ENCODE measurements at regions not wholly inside any gene's neighbourhood (a gene's known extent, or its start where the extent isn't known, plus 50 kb on each side); places are given as distances from the start of the nearest gene placed in this dataset.

DNA sequence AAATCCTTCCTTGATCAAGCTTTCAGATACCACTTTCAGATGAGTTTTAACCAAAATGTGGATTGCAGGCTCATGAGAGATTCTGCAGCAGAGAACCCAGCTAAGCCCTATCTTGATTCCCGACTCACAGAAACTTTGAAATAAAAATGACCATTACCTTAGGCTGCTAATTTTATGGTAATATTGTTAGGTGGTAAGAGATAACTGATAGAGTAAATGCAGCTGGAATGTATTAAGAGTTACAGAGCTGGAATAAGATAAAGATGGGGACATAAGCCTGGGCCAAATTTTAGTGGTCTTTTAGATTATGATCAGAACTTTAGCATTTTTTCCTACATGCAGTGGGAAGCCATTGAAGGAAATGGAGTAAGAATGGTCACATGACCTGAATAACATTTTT lies 1074.0 kb downstream of the CDH11 start:
- WGBS (ENCODE audit: insufficient coverage, insufficient replicate concordance, low lambda C conversion rate, missing lambda C conversion rate): 0% methylated on average over 1 of the region's 1 CpG
- in situ Hi-C loops (cut with MboI): no loop called here
- ChIA-PET SMC1A (ENCODE audit: uncharacterized antibody, unreplicated experiment) (no interaction called here), RAD21 (ENCODE audit: unreplicated experiment) (no interaction called here), POLR2A (no interaction called here), CTCF (interaction anchor here (0.7 to 0.9 kb wide), 2 partner anchors 401 to 587 kb away, joined by 3 read pairs; no protein-coding TSS in a partner anchor)
- no peaks in the 10 kb centered on the region for H3K79me2 ChIP-seq (ENCODE audit: control insufficient read depth, insufficient read depth, low read length)
- H3K27ac ChIP-seq (ENCODE audit: control insufficient read depth, insufficient read depth): no peak overlapping the region
- H2AFZ ChIP-seq (ENCODE audit: control insufficient read depth, low read depth, low read length): no peak overlapping the region
- no peak overlapping the region for H3K9ac ChIP-seq (ENCODE audit: control insufficient read depth, insufficient read depth, low read length)
- ATAC-seq: no peak
- no peaks in the 10 kb centered on the region for H3K27me3 ChIP-seq (replicated peaks in 1 of 2; ENCODE audit: control insufficient read depth in 2 of 2, insufficient read depth in 2 of 2, low read length in 1 of 2)
- no peak for FAIRE-seq
- intact Hi-C loops (cut with micrococcal nuclease; ENCODE audit: unreplicated experiment): no loop called here
- H3K4me2 ChIP-seq (ENCODE audit: control insufficient read depth, insufficient read depth): no peak overlapping the region
- no peak overlapping the region for H3K4me3 ChIP-seq
- H3K4me1 ChIP-seq (ENCODE audit: control insufficient read depth, insufficient read depth, low read length): no peaks in the 10 kb centered on the region
- no TSS peak for BruUV-seq (replicated peaks)
- no peaks in the 10 kb centered on the region for H4K20me1 ChIP-seq (ENCODE audit: control insufficient read depth, insufficient read depth)
- no peaks in the 10 kb centered on the region for H3K9me3 ChIP-seq (replicated peaks; ENCODE audit: control insufficient read depth, insufficient read depth, low read length)
- DNase-seq (ENCODE audit: low read depth, low spot score): no peak
- no peaks in the 10 kb centered on the region for H3K36me3 ChIP-seq (ENCODE audit: control insufficient read depth in 2 of 2, insufficient read depth in 2 of 2, low read length in 1 of 2)
- TF ChIP-seq NR2C2 (IDR thresholded peaks at IDR 0.05; ENCODE audit: borderline replicate concordance, control insufficient read depth, insufficient read length, low read depth): no peak
- TF ChIP-seq, protein P1, sequence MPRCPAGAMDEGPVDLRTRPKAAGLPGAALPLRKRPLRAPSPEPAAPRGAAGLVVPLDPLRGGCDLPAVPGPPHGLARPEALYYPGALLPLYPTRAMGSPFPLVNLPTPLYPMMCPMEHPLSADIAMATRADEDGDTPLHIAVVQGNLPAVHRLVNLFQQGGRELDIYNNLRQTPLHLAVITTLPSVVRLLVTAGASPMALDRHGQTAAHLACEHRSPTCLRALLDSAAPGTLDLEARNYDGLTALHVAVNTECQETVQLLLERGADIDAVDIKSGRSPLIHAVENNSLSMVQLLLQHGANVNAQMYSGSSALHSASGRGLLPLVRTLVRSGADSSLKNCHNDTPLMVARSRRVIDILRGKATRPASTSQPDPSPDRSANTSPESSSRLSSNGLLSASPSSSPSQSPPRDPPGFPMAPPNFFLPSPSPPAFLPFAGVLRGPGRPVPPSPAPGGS (IDR thresholded peaks at IDR 0.05; ENCODE audit: borderline replicate concordance, insufficient read depth, low read depth, low read length, poor library complexity, severe bottlenecking): no peak
- no peak for TF ChIP-seq TCF12 (IDR thresholded peaks at IDR 0.05; ENCODE audit: low read depth, low read length)
- TF ChIP-seq, protein P2, sequence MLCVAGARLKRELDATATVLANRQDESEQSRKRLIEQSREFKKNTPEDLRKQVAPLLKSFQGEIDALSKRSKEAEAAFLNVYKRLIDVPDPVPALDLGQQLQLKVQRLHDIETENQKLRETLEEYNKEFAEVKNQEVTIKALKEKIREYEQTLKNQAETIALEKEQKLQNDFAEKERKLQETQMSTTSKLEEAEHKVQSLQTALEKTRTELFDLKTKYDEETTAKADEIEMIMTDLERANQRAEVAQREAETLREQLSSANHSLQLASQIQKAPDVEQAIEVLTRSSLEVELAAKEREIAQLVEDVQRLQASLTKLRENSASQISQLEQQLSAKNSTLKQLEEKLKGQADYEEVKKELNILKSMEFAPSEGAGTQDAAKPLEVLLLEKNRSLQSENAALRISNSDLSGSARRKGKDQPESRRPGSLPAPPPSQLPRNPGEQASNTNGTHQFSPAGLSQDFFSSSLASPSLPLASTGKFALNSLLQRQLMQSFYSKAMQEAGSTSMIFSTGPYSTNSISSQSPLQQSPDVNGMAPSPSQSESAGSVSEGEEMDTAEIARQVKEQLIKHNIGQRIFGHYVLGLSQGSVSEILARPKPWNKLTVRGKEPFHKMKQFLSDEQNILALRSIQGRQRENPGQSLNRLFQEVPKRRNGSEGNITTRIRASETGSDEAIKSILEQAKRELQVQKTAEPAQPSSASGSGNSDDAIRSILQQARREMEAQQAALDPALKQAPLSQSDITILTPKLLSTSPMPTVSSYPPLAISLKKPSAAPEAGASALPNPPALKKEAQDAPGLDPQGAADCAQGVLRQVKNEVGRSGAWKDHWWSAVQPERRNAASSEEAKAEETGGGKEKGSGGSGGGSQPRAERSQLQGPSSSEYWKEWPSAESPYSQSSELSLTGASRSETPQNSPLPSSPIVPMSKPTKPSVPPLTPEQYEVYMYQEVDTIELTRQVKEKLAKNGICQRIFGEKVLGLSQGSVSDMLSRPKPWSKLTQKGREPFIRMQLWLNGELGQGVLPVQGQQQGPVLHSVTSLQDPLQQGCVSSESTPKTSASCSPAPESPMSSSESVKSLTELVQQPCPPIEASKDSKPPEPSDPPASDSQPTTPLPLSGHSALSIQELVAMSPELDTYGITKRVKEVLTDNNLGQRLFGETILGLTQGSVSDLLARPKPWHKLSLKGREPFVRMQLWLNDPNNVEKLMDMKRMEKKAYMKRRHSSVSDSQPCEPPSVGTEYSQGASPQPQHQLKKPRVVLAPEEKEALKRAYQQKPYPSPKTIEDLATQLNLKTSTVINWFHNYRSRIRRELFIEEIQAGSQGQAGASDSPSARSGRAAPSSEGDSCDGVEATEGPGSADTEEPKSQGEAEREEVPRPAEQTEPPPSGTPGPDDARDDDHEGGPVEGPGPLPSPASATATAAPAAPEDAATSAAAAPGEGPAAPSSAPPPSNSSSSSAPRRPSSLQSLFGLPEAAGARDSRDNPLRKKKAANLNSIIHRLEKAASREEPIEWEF (IDR thresholded peaks at IDR 0.05; ENCODE audit: insufficient replicate concordance, low read depth, low read length): no peak
- TF ChIP-seq FOXK2 (IDR thresholded peaks at IDR 0.05): no peak
- no peak for TF ChIP-seq SMAD1 (IDR thresholded peaks at IDR 0.05; ENCODE audit: low read depth, partially characterized antibody)
- no peak for TF ChIP-seq LARP7 (IDR thresholded peaks at IDR 0.05)
- TF ChIP-seq, protein P3, sequence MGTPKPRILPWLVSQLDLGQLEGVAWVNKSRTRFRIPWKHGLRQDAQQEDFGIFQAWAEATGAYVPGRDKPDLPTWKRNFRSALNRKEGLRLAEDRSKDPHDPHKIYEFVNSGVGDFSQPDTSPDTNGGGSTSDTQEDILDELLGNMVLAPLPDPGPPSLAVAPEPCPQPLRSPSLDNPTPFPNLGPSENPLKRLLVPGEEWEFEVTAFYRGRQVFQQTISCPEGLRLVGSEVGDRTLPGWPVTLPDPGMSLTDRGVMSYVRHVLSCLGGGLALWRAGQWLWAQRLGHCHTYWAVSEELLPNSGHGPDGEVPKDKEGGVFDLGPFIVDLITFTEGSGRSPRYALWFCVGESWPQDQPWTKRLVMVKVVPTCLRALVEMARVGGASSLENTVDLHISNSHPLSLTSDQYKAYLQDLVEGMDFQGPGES (IDR thresholded peaks at IDR 0.05): no peak
- TF ChIP-seq ZNF384 (IDR thresholded peaks at IDR 0.05; ENCODE audit: borderline replicate concordance, low read depth, low read length): no peak
- TF ChIP-seq, protein P4, sequence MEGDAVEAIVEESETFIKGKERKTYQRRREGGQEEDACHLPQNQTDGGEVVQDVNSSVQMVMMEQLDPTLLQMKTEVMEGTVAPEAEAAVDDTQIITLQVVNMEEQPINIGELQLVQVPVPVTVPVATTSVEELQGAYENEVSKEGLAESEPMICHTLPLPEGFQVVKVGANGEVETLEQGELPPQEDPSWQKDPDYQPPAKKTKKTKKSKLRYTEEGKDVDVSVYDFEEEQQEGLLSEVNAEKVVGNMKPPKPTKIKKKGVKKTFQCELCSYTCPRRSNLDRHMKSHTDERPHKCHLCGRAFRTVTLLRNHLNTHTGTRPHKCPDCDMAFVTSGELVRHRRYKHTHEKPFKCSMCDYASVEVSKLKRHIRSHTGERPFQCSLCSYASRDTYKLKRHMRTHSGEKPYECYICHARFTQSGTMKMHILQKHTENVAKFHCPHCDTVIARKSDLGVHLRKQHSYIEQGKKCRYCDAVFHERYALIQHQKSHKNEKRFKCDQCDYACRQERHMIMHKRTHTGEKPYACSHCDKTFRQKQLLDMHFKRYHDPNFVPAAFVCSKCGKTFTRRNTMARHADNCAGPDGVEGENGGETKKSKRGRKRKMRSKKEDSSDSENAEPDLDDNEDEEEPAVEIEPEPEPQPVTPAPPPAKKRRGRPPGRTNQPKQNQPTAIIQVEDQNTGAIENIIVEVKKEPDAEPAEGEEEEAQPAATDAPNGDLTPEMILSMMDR (IDR thresholded peaks at IDR 0.05 in 2 of 3, conservative IDR thresholded peaks at IDR 0.05 in 1 of 3; ENCODE audit: control insufficient read depth in 2 of 3, extremely low read depth in 1 of 3, insufficient read depth in 1 of 3, low read depth in 3 of 3, low read length in 3 of 3): no peak
- no peak for TF ChIP-seq EP300 (IDR thresholded peaks at IDR 0.05; ENCODE audit: borderline replicate concordance in 1 of 2, control insufficient read depth in 1 of 2, low read depth in 2 of 2, low read length in 2 of 2)
- no peak for TF ChIP-seq ASH2L (IDR thresholded peaks at IDR 0.05; ENCODE audit: borderline replicate concordance, low read depth)
- no peak for TF ChIP-seq MTA3 (IDR thresholded peaks at IDR 0.05; ENCODE audit: borderline replicate concordance, low read length)
- TF ChIP-seq PAX5 (IDR thresholded peaks at IDR 0.05; ENCODE audit: borderline replicate concordance, low read depth, low read length): no peak
